ENCODE measurements at regions not wholly inside any gene's neighbourhood (a gene's known extent, or its start where the extent isn't known, plus 50 kb on each side); places are given as distances from the start of the nearest gene placed in this dataset.
A peak's percentile ranks its signal among the peaks of the same experiment; 100 is the strongest.

DNA sequence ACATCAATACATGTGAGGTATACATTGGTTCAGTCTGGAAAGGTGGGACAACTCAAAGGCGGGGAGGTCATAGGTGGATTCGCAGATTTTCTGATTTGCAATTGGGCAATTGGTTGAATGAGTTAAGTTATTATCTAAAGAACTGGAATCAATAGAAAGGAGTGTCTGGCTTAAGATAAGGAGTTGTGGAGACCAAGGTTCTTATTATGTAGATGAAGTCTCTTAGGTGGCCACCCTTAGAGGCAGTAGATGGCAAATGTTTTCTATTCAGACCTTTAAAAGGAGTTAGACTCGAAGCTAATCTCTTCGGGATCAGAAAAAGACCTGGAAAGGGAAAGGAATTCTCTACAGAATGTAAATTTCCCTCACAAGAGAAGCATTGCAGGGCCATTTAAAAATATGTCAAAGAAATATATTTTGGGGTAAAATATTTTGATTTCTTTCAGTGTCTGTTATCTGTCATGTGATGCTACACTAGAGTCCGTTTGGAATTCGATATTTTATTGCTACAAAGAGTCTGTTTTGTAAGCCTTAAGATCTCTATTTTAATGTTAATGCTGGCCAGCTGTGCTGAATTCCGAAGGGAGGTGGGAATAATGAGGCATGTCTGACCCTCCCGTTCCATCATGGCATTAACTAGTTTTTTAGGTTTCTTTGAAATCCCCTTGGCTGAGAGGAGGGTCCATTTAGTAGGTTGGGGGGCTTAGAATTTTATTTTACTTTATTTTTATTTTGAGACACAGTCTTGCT lies 265.1 kb downstream of the PTPRU start:
- DNase-seq, result no peak

DNA sequence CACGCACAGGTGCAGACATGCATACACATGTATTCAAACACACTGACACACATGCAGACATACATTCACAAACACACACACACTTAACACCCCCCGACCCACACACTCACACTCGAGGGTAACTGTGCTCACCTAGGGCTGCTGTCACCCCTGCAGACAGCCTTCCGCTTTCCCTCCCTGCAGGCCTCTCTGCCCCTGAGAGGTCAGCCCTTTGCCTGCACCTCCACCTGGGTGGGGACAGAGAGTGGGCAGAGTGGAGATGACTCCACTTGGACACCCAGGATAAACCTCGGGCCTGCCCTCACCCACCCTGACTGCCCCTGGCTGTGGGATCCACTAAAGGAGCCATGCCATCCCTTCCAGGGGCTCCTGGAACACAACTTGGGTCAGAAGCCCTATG lies 264.3 kb downstream of the PTPRU start:
- no peak for DNase-seq

DNA sequence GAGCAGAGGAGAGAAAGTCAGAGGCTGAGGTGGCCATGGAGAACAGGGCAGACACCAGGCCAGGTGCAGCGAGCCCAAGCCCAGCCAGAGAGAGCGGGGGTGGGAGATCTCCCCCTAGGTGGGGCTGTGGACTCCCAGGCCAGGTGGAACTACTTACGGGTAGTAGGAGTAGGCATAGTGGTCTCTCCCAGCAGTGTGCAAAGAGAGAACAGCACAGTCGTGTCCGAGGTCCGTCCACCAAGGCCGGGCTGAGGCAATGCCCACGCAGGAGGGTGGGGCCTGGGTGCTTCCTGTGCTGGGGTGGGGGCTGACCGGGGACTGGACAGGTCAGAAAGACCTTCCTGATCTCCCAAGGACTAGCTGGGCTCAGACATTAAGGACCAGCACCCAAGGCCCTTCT lies 263.7 kb downstream of the PTPRU start:
- DNase-seq, result no peak

DNA sequence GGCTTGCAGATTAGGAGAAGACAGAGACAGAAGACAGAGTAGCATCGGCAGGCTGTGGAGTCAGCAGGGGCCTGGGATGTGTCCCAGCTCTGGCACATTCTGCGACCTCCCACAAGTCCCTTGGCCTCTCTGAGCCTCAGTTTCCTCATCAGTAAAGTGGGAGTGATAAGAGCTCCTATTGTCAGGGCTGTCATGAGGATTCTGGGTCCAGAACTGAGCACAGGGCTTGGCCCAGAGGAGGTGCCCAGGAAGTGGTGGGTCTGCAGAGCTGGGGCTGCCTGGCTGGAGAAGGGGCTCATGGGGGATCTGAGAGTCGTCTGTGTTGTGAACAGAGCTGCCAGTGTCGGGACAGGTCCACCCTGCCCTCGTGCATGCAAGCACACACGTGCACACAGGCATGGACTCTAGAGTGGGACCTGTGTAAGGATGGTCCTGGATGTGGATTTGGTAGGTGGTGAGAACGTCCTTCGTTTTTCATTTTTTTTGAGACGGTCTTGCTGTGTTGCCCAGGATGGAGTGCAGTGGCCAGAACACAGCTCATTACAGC lies 262.9 kb downstream of the PTPRU start:
- no peak for DNase-seq

DNA sequence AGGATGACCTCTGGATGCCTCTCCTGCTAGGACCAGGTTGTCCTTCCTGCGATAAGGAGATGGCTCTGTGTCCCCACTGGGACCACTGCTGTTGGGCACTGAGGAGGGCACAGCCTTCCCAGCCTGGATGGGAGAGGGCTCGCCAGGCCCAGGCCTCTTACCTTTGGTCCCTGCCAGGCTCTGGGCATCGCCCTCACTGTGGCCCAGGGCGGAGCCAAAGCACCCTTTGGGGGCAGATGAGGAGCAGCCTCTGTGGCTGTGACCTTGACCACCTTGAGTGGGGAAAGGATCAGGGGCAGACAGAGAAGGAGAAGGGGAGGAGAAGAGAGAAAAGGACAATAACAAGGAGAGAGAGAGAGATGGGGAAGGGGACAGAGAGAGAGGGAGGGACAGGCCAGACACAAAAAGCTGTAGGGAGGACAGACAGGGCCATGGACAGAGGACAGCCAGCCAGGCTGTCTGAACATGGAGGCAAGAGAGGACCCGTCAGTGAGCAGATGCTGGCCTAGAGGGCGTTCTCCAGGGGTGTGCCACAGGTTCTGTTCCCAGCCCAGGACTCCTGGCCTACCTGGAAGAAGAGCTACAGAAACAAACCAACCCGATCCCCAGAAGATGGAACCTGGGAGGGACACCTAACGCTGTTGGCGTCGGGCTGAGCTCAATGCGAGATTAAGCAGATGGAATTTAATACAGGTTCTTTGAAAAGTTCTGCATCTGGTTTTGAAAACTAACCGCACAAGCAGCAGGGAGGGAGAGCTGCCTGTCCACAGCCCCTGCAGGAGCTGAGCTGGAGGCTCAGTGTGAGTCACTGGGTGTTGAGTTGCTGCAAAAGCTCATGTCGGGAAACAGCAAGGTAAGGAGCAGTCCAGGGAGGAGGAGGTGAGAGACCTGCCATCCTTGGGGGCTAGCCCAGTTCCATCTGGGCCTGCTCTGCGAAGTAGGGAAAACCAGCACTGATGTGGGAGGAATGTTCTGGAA lies 262.1 kb downstream of the PTPRU start:
- peak; percentile 59 for DNase-seq

DNA sequence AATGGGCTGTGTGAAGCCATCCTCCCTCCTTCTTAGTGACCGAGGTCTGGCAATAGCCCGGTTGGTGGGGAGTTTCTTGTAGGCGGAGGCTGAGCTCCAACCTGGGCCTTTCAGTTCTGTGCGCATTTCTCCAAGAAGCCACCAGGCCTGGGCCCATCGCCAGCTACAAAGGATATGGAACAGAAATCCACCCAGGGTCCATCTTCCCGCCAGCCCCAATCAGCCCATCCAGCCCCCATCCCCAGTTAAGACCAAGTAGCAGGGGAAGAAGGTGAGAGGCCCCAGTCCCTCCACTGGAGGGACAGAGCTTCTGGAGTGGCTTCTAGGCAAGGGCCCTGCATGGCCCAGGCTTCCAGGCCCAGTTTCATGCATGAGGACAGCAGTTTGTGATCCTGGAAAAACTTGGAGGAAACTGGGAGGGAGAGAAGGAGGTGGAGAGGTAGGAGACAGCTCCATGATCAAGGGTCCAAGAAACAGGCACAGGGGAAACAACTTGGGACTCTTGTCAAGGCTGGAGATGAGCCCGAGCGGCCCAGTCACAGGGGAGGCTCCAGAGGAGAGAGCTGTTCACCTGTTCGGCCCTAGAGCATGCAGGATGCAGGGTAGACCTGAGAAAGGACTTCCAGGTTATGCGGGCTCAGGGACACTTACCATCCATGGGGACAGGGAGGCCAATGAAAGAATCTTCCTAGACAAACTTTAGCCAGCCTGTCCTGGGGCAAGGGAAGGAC lies 261.2 kb downstream of the PTPRU start:
- DNase-seq, result no peak

DNA sequence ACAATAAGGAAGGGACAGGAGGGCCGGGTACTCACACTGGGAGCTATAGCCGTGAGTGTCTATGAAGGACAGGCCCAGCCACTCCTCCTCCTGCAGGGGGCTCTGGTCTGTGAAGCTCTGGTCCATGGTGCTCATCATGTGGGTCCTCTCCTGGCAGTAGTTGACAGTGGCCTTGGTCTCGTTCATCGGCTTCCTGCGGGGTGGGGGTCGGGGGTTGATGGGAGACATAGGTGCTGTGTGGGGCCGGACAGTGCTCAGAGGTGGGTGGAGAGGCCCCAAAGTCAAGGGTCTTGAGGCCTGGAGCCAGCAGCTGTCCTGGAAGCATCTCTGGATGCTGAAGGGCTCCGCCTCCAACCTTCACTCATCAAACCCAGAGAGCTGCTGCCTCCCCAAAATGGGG lies 260.4 kb downstream of the PTPRU start:
- no peak for DNase-seq

DNA sequence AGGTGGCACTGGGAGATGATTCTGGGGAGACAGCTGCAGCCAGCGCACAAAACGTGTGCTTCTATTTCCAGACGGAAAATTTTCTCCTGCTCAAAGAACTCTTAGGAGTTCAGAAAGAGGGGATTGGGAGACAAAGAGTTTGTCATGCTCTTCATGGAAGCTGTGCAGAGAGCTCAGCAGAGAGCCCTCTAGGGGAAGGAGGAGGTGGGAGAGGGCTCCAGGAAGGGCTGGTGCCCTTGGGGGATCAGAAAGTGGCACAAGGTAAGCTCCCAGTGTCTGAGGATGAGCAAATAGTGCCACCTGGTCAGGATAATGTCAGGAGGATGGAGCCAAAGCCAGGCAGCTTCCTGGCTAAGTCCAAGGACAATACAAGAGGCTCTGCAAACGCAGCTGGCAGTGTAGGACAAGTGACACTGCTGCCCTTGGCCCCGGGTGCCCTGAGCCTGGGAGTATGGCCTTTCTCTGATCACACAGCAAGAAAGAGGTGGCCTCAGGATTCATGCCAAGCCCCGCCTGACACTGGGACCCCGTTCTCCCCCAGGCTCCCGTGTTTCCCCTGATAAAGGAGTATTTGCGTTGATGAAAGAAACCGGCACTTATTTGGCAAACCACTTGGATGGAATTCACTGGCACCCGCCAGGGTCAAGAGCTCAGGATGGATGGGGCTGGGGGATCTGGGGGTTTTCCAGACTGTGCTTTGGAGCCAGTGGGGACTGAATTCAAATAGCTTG lies 254.0 kb downstream of the PTPRU start:
- no peak for DNase-seq

DNA sequence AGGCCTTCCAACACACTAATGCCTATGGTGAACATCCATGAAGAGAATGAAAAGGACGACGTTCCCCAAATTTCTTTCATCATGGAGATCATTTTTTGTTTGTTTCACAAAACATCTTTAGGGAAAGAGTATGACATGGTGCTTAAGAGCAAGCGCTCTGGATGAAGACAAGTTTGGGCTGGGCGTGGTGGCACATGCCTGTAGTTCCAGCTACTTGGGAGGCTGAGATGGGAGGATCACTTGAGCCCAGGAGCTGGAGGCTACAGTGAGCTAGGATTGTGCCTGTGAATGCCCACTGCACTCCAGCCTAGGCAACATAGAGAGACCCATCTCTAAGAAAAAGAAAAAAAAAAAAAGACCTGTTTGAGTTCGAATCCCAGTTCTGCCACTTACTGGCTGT lies 253.1 kb downstream of the PTPRU start:
- no peak for DNase-seq

DNA sequence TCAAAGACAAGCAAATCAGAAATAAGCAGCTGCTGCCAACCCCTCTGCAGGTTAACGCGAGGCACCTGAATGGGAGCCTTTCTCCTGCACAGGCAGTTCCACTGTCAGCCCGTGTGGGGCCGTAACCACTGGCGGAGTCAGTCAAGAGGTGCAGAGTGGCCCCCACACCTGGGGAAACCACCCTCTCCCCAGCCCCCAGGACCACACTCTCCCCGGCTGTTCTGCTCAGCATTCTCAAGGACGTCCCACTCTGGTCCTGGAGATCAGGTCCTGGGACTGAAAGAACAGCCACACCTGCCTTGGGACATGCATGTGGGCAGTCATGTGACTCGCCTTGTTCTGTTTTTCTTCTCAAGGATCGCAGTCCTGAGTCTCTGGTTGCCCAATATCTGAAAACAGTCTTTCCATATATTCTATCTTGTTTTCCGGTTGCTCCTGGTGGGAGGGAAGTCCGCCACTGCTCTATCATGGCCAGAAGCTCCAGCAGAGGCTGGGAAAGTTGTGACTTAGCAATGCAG lies 252.5 kb downstream of the PTPRU start:
- DNase-seq, result no peak

DNA sequence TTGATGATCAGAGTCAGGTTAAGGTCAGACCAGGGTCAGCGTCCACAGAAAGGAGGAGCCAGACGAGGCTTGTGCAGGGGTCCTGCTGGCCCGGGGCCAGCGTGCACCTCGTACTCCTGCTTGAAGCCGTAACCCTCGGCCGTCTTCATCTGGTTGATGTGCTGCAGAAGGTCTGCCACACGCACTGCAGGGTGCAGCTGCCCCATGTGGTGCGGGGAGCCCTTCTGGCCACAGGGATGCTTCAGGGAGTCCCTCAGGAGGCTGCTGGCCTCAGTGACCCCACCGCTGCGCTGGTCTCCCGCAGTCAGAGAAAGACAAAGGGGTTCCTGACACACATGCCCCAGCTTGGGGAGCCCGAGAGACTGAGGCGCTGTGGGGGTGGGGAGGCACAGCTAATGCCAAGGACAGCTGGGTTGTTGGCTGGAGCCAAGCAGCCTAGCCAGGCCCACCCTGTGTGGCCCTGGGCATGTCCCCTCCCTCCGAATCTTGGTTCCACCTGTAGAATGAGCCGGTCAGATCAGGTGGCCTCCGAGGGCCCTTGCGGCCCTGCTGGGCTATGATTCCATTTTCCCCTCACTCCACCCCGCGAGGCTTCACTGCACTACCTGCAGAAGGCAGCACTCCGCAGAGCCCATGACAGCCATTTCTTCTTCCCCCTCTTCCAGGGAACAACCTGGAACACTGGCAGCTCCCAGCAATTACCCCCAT lies 251.9 kb downstream of the PTPRU start:
- no peak for DNase-seq

DNA sequence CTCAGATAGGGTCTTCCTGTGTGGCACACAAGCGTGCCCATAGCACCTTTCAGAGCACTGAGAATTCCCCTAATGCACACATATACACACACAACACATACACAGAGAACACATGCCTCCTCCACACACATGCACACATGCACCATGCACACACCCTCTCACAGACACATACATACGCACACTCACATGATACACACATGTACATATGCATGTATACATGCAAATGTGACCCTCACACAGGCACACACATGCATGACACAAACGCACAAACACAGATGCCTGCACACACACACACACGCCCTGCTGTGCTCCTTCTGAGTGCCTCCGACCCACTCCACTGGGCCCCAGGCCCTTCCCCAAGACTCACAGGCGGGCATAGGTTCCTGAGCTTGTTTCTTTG lies 251.0 kb downstream of the PTPRU start:
- no peak for DNase-seq

DNA sequence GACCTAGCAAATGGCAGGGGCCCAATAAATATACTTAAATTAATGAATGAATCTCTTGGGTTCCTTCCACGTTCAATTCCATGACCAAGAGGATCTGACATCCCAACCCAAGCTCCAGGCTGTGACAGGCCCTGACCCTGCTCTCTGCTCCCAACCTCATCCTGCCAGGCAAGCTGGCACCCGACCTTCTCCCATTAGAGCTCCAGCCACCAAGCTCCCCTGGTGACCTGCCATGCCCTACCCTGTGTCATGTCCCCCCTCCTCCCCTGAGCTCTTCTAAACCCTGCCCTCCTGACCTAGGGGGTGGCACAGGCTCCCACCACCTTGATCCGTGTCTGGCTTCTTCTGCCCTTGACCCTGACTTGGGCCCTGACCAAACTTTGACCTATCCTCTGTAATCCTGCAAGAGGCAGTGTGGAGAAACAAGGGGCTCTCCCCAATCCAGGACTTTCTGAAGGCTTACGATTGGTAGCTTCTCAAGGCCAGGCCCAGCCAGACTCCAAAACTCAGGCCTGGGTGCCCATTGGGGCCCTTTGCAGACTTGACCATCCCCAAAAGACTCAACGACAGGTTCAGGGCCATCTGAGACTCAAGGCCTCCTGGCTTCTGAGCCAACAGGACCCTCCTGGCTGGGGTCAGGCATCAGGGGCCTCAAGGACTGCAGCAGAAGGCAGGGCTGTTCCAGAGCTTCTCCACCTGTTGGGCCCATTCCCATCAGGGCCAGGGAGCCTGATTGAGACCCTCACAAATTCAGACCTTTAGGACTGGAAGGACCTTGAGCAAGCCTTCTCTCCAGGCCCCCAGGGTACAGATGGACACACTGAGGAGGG lies 249.0 kb downstream of the PTPRU start:
- DNase-seq, result no peak

DNA sequence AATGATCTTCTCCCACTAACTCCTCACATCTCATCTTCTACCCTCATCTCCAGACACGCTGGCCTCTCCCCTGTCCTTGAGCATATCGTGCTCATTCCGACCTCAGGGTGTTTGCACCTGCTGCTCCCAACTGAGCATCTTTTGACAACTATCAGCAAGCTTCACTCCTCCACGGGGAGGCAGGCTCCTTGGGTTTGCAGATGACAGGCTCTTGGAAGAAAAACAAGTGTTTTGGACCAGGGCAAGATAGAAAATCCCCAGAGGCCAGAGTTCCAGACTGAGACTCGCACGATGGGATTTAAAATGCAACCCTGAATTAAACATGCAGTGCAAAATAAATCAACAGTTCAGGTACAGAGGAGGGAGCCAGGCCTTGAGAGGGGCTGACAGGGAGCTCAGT lies 246.7 kb downstream of the PTPRU start:
- DNase-seq, result no peak

DNA sequence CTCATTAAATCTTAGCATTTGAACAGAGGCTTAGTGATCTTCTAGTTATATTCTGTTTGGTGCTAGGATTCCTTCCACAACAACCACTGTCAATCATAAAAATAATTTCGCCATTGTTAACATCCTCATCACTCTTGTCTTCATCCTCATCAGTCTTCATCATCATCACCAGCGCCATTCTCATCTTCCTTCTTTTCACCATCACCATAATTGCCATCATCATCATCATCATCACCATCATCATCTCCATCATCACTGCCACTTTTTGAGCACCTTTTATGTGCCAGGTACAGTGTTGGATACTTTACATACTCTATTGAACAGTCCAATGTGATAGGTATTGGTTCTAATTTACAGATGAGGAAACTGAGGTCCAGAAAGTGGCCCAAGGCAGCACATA lies 245.7 kb downstream of the PTPRU start:
- no peak for DNase-seq

DNA sequence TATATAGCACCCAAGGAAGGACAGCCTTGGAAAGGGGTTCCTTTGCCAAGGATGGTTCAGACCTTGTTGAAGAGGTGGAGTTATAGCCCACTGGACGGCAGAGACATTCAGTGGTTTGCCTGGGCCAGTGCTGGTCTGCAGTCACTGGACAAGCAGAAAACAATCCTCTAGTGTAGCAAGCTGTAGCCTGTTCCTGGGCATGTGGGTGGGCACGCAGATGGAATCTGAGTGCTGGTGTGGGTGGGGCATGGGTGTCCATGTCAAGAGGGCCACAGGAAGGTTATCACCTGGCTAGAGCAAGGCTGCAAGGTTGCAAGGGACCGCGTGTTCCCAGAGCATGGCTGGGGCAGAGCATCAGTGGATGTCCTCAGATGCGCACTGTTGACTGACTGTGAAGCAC lies 244.7 kb downstream of the PTPRU start:
- DNase-seq, result no peak

DNA sequence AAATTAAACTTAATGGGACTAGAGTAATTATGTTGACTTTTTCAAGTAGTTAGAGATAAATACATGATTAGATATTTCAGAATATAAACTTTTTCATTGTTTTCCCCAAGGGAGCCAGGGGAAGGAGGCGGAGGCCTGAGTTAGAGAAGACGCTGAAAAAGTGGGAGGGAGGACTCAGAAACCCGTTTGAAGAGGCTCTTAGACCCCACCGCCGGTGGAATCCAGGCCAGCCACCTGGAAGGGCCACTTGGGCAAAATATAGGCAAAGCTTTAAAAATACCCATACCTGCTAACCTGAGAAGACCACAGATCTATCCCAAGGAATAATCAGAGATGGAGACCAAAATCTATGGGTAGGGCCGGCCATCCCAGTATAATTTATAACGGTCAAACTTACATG lies 242.6 kb downstream of the PTPRU start:
- no peak for DNase-seq

DNA sequence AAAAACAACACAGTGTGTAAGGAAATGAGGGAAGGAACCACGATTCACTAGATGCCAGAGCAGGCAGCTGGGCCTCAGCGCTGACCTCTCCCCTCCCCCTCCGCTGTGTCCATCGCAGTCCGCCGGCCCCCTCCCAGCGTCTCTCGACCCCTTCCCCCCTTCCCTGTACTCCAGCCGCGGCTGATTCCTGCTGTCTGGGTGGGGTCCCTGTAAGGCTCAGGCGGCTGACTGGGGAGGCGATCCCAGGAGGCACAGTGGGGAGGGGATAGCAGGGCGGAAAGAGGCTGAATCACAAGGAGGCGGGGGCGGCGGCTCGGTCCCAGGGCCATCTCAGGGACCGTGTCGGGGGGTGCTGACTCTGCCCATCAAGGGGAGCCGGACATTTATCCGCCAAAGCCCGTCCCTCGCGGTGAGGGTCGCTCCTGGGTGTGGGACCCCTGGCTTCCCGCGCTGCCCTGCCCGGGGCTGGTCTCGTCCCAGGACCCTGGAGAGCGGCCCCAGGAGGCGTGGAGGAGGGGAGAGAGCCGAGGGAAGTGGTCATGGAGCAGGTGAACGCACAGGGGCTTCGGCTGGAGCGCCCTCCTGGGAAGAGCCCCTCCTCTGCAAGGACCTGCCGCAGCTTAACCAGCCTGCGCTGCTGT lies 241.9 kb downstream of the PTPRU start:
- DNase-seq, result no peak

DNA sequence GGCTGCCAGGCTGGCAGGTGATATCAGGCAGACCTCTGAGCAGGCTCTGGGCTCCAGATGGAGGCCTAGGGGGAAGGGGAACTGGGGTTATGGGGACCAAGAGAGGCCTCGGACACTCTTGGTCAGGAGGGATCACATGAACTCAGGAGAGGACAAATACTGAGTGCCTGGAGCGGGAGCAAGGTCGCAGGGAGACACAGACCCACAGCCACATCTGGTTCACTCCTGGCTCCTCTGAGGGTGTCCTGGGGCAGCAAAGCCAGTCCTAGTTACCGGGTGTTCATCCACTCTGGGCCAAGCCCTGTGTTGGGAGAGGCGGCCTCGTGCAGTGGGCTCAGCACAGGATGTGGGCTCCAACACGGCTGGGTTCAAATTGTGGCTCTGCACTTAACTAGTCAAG lies 239.0 kb downstream of the PTPRU start:
- DNase-seq, result no peak
